GM18907 (cell line): ENCODE measurements at regions not wholly inside any gene's neighbourhood (a gene's known extent, or its start where the extent isn't known, plus 50 kb on each side); places are given as distances from the start of the nearest gene placed in this dataset.
"Not testable (repeated sequence)": the region's sequence is repeated elsewhere in the genome, so short reads cannot be mapped to it uniquely, and the experiment has no call there.

Source experiments
- ATAC-seq: cut with Tn5 transposase; IDR thresholded peaks from one replicate; pipeline ENCODE4 v1.9.1; 2021; ENCODE audit warnings: mild to moderate bottlenecking, moderate library complexity; ENCODE audit not compliant: unreplicated experiment

DNA sequence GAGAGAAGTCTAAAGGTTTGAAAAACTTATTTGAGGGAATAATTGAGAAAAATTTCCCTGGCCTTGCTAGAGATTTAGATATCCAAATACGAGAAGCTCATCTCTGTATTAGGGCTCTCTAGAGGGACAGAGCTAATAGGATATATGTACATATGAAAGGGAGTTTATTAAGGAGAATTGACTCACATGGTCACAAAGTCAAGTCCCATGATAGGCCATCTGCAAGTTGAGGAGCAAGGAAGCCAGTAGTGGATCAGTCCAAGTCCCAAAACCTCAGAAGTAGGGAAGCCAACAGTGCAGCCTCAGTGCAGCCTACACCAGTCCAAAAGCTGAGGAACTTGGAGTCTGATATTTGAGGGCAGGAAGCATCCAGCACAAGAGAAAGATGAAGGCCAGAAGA lies 126.7 kb downstream of the PJA2 start:
- not testable (repeated sequence) for ATAC-seq

DNA sequence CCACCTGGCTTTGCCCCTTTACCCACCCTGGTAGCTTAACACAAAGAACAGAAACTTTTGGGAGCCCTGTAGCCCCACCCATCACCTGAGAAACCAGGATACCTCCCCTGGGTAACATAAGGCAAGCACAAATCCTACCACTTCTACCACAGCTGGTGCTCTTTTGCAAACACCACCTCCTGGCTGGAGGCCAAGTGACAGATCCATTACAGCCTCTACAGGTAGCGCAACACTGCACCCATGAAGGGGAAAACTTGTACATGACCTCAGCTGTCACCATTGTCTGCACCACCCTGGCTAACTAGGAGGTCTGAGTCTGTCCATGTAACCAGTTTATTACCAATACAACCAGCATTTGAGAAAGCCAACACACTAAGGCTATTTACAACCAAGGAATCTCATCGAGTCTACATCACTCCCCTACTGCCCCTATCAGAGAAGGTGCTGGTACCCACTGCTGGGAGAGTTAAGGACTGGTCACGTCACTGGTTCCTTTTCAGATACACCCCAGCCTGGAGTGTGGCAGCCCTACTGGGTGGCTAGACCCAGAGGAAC lies 128.6 kb downstream of the PJA2 start:
- no peak for ATAC-seq

GRCh38 chr5:109278141-109278540 lies 131.6 kb downstream of the PJA2 start:
- no peak for ATAC-seq

DNA sequence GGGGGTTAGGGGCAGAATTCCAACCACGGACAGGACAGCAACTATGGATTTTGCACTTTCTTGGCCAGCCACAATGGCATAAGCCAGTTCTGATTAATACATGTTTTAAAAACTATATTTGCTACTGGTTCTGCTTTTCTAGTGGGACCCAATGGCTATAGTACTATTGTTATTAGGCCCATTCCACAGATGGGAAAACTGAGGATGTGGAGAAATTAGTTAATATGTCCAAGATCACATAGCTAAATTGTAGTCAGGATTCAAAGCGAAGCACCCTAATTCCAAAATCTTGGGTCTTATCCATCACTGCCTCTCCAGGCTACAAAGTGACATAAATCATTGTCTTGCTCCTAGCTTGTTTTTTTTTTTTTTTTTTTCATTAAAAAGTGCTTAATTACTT lies 133.9 kb downstream of the PJA2 start:
- no peak for ATAC-seq

GRCh38 chr5:109273594-109273993 lies 136.2 kb downstream of the PJA2 start:
- ATAC-seq: no peak

GRCh38 chr5:109267283-109267682 lies 142.5 kb downstream of the PJA2 start:
- no peak for ATAC-seq

DNA sequence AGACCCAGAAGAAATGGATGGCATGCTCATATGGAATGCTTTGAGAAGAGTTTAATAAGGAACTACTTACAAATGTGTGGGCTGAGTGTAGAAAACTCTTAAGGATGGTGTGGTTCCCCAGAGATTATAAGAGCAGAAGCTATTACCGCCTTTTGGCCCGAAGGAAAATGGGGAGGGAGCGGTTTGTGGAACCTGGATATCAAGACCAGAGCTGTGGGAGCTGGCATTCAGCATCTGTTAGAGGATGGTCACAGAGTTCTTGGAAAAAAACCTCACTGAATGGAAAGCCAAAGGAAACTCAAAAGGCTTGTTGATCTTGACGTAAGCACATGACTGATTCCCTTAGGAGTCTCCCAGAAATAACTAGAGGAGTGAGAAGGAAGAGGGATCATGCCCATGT lies 151.0 kb downstream of the PJA2 start:
- no peak for ATAC-seq

DNA sequence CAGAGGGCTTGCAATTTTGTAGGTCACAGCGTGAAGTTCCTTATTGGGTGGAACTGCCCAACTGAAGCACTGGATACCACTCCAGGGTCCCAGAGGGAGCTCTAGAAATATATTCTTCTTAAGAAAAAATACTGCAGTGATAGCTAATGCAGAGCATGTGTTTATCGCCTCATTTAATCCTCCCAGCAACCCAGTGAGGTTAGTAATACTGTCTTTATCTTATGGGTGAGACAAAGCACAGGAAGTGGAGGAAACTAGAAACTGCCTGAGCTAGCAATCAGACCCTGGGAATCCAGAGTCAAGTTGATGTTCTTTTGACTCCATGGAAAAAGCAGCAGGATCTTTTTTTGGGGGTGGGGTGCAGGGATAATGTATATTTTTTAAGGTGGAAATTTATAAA lies 153.3 kb downstream of the PJA2 start:
- ATAC-seq: no peak

DNA sequence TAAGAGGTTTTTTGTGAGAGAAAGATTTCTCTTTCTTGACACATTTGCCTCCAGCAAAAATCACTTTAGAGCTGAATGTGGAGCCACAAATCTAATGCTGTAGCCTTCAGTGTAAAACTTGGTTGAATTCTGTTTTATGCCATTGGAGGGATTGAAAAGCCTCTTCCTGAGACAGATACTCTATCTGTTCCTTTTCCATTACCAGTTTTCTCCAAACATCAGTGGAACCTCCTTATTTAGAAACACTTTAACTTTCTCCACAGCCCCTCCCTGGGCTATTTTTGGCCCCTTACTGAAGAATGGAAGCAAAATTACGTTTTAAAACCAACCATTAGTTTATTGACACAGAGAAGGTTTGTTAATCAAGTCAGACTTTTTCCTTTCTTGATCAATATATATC lies 155.3 kb downstream of the PJA2 start:
- no peak for ATAC-seq

DNA sequence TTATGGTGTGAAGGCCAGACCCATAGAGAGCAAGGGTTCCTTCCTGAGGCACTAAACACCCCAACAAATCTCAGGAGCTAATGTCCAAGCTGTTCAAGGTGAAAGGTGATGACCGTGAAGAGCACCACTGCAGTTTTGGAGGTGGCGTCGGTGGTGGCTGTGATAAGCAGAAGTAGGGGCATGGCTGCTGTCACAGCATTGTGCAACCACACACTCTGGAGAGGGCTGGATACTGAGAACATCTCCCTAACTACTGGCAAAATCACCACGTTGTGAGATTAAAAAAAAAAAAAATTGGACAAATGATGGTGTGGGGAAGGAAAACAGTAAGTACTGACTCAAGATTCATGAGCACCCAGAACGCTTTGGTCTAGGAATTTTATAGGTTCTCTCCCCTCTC lies 156.5 kb downstream of the PJA2 start:
- ATAC-seq: no peak

DNA sequence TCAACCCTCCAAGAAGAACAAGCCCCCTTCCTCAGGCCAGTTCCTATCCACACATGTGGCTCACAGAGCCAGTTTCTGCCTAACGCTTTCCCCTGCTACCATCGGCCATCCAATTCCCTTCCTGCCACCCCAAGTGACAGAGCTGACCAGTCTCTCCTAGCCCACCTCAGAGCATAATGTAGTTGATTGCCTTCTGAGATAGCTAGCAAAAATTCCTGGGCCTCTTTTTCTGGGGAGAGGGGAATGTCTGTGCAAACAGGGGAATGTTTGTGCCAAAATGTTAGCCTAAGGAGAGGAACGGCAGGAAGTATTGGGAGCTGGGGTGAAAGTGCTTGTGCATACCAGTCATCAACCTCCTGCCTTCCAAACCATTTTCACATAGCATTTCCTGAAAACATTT lies 157.0 kb downstream of the PJA2 start:
- no peak for ATAC-seq

DNA sequence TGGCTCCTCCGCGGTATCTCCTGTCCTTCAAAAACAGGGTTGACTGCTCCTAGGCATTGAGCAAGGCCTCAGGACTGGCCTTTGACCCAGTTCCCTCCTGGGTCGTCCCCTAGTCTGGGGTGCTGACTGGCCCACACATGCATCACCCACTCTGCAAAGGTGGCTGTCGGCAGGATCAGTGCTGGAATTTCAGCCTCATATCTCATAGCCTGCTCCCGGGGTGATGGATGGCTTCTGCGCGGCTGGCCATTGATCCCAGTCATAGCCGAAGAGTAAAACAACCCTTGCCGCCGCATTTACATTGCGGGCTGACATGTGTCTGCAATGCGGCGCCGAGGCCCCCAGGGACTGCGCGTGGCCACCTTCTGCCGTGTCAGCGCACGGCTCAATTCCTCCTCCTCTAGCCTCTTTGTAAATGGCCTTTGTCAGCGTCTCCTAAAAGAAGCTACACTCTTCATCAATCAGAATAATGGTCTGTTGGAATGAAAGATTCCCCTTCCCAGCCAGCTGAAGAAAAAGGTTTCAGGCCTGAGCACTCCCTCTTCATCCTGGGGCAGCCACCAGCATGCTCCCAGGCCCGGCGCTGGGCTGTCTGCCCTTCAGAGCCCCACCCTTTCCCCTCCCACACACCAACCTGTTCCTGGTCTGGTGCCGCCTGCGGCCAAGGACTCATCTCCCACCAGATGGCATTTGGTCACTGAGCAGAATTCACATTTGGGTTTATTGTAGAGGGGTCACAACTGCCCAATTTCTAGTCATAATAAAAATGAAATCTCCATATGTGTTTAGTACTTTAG lies 159.0 kb downstream of the PJA2 start:
- no peak for ATAC-seq

GRCh38 chr5:109250080-109250479 lies 159.7 kb downstream of the PJA2 start:
- no peak for ATAC-seq

GRCh38 chr5:109249126-109249525 lies 160.6 kb downstream of the PJA2 start:
- no peak for ATAC-seq

DNA sequence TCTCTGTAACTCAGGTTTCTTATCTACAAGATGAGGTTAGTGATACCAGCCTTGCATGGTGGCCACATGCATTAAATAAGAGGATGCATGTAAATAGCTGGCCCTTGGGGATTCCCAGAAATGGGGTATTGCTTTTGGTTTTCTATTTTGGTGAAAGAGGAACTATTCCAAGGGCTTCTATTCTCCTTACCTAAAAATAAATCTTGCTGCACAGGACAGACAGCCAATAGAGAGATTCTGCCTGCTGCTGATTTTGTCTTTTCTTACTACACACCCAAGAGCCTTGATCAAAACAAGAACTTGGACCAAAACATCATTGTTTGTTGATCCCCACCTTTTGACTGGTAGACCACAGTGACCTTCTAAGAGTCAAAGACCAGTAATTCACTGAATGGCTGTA lies 161.8 kb downstream of the PJA2 start:
- ATAC-seq: peak; percentile 91

GRCh38 chr5:109246841-109247592 lies 162.8 kb downstream of the PJA2 start:
- no peak for ATAC-seq
